ENCODE measurements at regions not wholly inside any gene's neighbourhood (a gene's known extent, or its start where the extent isn't known, plus 50 kb on each side); places are given as distances from the start of the nearest gene placed in this dataset.
"Not testable (repeated sequence)": the region's sequence is repeated elsewhere in the genome, so short reads cannot be mapped to it uniquely, and the experiment has no call there.

GRCh38 chr2:146385031-146385430, 1459.8 kb upstream of the ACVR2A start:
- DNase-seq (ENCODE audit: low read depth in 3 of 3, low spot score in 1 of 3), result no peak

- DNase-seq (ENCODE audit: low read depth in 3 of 3, low spot score in 1 of 3), result no peak
These were observed 1468.2 kb upstream of the ACVR2A start for GRCh38 chr2:146376511-146377064.

GRCh38 chr2:146374505-146374904, 1470.3 kb upstream of the ACVR2A start:
- no peak for DNase-seq (ENCODE audit: low read depth in 3 of 3, low spot score in 1 of 3)

- not testable (repeated sequence) for DNase-seq (ENCODE audit: low read depth in 3 of 3, low spot score in 1 of 3)
These were observed 1473.5 kb upstream of the ACVR2A start for GRCh38 chr2:146371364-146371763.

DNA sequence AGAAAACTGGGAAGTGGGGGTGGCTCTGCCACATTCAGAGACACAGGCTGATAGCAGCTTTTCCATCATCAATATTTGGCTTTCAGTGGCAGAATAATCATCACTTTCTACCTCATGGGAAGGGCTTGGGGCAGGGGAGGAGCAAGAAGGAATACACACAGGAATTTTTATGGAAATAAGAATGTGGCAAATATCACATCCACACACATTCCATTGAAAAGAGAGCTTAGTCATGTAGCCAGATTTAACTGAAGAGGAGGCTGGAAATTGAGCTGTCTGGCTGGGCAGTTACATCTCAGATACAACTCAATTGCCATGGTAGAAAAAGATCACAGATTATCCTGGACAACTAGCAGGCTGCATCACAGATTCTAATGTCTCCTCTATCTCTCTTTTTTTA, 1474.0 kb upstream of the ACVR2A start:
- no peak for DNase-seq (ENCODE audit: low read depth in 3 of 3, low spot score in 1 of 3)

GRCh38 chr2:146366276-146366675, 1478.6 kb upstream of the ACVR2A start:
- no peak for DNase-seq (ENCODE audit: low read depth in 3 of 3, low spot score in 1 of 3)

- no peak for DNase-seq (ENCODE audit: low read depth in 3 of 3, low spot score in 1 of 3)
These were observed 1479.8 kb upstream of the ACVR2A start for GRCh38 chr2:146365041-146365440.

DNA sequence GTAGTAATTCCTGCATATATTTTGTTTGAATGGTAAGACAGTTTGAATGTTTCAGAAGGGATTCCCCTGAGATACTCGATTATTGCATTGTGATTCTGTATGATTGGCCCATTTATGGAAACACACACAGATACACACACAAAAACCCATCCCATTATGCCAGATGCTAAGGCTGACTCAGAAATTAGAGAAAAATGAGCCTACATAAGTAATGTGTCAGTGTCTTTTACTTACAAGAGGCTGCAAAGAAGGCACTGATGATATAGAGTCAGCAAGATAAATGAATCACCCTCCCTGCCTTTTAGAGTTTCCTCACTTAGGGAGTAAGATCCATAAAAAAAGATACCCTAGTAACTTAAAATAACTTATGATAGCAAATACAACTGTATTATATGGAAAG, 1481.1 kb upstream of the ACVR2A start:
- DNase-seq (ENCODE audit: low read depth in 3 of 3, low spot score in 1 of 3), result no peak

DNA sequence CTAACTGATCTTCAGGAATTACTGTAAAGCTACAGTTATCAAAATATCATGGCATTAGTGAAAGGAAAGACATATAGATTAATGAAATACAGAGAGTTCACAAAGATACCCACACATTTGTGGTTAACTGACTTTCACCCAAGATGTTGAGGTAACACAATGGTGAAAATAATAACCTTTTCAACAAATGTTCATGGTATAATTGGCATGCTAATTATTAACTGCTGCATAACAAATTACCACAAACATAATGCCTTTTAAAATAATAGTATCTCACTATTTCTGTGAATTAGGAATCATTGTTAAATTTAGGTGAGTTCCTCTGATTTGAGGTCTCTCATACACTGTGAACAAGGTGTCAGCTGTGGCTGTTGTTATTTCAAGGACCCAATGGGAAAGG, 1493.1 kb upstream of the ACVR2A start:
- no peak for DNase-seq (ENCODE audit: low read depth in 3 of 3, low spot score in 1 of 3)

GRCh38 chr2:146349334-146349733, 1495.5 kb upstream of the ACVR2A start:
- DNase-seq (ENCODE audit: low read depth in 3 of 3, low spot score in 1 of 3), result no peak

GRCh38 chr2:146324951-146325350, 1519.9 kb upstream of the ACVR2A start:
- DNase-seq (ENCODE audit: low read depth in 3 of 3, low spot score in 1 of 3), result no peak

- DNase-seq (ENCODE audit: low read depth in 3 of 3, low spot score in 1 of 3), result no peak
These were observed 1521.3 kb upstream of the ACVR2A start for GRCh38 chr2:146323564-146323963.

GRCh38 chr2:146321175-146321574, 1523.7 kb upstream of the ACVR2A start:
- DNase-seq (ENCODE audit: low read depth in 3 of 3, low spot score in 1 of 3), result no peak

- no peak for DNase-seq (ENCODE audit: low read depth in 3 of 3, low spot score in 1 of 3)
These were observed 1526.9 kb upstream of the ACVR2A start for GRCh38 chr2:146317959-146318358.

DNA sequence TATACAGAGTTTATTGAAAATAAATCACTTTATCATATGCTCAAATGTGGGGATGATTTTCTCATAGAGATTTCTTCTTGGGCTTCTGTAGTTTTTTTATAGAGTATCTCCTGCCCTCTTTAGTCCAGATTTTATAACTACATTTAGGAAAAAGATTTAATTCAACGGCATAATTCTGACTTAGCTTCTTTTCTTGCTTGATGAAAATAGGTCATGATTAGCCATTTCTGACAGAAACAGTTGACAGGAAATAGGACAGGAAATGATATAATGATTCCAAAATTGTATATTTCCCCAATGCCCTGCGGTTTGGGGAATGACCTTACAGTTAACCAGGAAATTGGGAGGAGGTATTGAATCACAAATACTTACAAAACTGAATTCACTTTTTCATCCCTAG, 1531.9 kb upstream of the ACVR2A start:
- no peak for DNase-seq (ENCODE audit: low read depth in 3 of 3, low spot score in 1 of 3)

- no peak for DNase-seq (ENCODE audit: low read depth in 3 of 3, low spot score in 1 of 3)
These were observed 1539.7 kb upstream of the ACVR2A start for GRCh38 chr2:146305164-146305563.

DNA sequence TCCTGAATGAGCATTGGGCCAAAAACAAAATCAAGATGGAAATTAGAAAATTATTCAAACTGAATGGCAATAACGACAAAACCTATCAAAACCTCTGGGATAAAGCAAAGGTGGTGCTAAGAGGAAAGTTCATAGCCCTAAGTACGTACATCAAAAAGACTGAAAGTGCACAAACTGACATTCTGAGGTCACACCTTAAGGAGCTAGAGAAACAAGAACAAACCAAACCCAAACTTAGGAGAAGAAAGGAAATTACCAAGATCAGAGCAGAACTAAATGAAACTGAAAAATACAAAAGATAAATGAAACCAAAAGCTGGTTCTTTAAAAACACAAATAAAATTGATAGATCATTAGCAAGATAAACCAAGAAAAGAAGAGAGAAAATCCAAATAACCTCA, 1543.5 kb upstream of the ACVR2A start:
- DNase-seq (ENCODE audit: low read depth in 3 of 3, low spot score in 1 of 3), result no peak

DNA sequence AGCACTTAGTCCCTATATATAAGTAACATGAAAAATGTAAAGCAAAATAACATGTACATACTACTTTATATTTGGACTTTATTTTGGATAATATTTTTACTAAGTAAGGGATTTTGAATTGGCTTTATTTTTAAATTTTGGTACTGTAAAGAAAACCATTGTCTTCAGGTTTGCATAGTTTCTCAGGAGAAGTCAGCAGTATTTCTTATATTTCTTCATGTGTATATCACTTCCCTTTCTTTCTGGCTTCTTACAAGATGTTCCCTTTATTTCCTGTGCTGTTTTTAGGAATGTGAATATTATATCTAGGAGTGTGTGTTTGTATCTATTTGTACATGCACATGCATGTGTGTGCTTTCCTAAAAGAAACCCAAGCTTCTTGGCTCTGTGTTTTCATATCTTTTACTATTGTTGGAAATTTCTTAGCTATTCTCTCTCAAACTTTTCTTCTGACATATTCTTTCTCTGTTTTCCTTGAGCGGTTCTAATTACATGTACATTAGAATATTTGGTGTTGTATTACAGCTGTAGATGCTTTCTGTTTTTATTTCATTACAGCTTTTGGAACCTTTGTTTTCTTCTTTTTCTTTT, 1549.7 kb upstream of the ACVR2A start:
- DNase-seq (ENCODE audit: low read depth in 3 of 3, low spot score in 1 of 3), result no peak

DNA sequence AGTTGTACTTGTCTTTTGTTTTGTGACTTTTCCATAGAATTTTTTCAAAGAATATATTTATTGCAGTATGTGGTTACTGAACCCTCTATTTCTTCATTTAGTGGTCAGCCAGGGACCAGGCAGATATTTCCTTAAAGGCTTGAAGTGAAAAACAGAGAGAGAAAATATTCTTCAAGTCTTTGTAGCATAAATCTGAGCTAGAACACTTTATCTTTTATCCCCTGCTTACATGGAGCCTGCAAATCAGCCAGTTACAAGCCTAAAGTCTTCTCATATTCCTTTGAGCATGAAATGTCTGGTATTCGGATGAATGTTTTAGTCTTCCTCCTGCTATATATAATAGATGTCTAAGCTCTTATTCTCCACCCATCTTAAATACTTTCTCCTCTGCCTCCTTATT, 1557.5 kb upstream of the ACVR2A start:
- no peak for DNase-seq (ENCODE audit: low read depth in 3 of 3, low spot score in 1 of 3)

DNA sequence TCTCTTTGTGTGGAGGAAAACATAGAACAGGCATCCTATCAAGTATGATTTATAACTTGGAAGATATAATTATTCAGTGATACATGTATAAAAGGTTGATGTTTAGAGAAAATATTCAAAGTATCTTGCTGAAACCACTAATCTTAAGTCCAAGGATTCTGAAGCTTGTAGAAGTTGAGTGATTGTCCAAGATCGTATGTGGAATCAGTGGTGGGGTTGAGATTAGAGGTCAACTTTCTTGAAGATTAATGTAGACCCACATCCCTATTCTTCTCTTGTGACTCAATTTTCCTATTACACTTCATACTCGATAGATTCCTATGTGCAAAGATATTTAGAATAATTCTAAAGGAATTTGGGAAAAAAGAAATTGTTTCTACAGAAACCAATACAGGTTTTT, 1565.9 kb upstream of the ACVR2A start:
- no peak for DNase-seq (ENCODE audit: low read depth in 3 of 3, low spot score in 1 of 3)

DNA sequence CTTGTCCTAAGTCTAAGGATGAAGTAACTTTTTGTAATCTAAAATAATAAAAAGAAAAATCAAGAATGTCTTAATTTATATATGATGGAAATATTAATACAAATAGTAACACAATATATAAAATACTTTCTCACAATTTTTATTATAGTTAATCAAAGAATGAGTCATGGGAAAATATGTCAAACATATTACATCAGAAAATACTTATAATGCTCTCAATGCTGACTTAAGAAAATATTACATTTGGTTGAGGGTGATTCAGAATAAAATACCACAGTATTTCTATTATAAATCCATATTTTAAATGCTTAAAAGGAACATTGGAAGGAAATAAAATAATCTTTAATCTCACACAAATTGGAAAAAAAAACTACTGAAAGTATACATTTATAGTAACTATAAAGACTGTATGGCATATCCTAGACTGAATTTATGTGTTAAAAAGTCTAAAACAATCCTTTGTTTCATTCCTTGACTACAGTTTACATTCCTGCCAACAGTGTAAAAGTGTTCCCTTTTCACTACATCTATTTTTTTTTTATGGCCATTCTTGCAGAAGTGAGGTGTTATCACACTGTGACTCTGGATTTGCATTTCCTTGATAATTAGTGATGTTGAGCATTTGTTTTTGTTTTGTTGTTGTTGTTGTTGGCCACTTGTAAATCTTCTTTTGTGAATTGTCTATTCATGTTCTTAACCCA, 1573.5 kb upstream of the ACVR2A start:
- DNase-seq (ENCODE audit: low read depth in 3 of 3, low spot score in 1 of 3), result no peak

- DNase-seq (ENCODE audit: low read depth in 3 of 3, low spot score in 1 of 3), result no peak
These were observed 1574.2 kb upstream of the ACVR2A start for GRCh38 chr2:146270618-146271017.

- no peak for DNase-seq (ENCODE audit: low read depth in 3 of 3, low spot score in 1 of 3)
These were observed 1577.7 kb upstream of the ACVR2A start for GRCh38 chr2:146267093-146267492.
